Neural cell (in vitro differentiated cells): ENCODE measurements at regions not wholly inside any gene's neighbourhood (a gene's known extent, or its start where the extent isn't known, plus 50 kb on each side); places are given as distances from the start of the nearest gene placed in this dataset.

Experiments
- H2AFZ ChIP-seq: fragments of 200-600, 300-800 bp; sonication (generic), shearing (Covaris generic); 2 replicates; pipeline ENCODE4 v1.6.0; 2014; ENCODE audit warnings: low read depth, mild to moderate bottlenecking, antibody characterized with exemption, low read length, moderate library complexity
- H3F3A ChIP-seq: fragments of 200-600 bp; shearing (Covaris generic); 2 replicates; pipeline ENCODE4 v1.6.1; 2016; ENCODE audit warnings: mild to moderate bottlenecking, moderate library complexity, mixed read lengths, antibody characterized with exemption, low read length; ENCODE audit not compliant: insufficient read depth, poor library complexity, severe bottlenecking
- H3K27ac ChIP-seq: fragments of 200-600, 300-800 bp; sonication (generic), shearing (Covaris generic); 2 replicates; pipeline ENCODE4 v1.5.1; 2014; ENCODE audit warnings: mild to moderate bottlenecking, low read length, moderate library complexity
- H3K27me3 ChIP-seq: fragments of 300-800, 200-600 bp; sonication (generic), shearing (Covaris generic); 2 replicates; pipeline ENCODE4 v1.6.0; 2014; ENCODE audit warnings: mild to moderate bottlenecking, low read depth, low read length, moderate library complexity; ENCODE audit not compliant: insufficient read depth
- H3K36me3 ChIP-seq: fragments of 300-800, 200-600 bp; sonication (generic), shearing (Covaris generic); 2 replicates; pipeline ENCODE4 v1.5.1; 2014; ENCODE audit warnings: mild to moderate bottlenecking, antibody characterized with exemption, low read length, moderate library complexity; ENCODE audit not compliant: insufficient read depth
- H3K4me2 ChIP-seq: fragments of 300-800, 200-600 bp; sonication (generic), shearing (Covaris generic); 2 replicates; pipeline ENCODE4 v1.6.0; 2014; ENCODE audit warnings: mild to moderate bottlenecking, low read length
- H3K4me3 ChIP-seq: fragments of 300-800, 200-600 bp; sonication (generic), shearing (Covaris generic); 2 replicates; pipeline ENCODE4 v1.5.1; 2014; ENCODE audit warnings: mild to moderate bottlenecking, low read length, moderate library complexity
- H3K79me2 ChIP-seq: fragments of 200-600 bp; shearing (Covaris generic); replicated peaks from 2 replicates; pipeline ENCODE4 v1.6.0; 2014; ENCODE audit warnings: mild to moderate bottlenecking, low read length, moderate library complexity; ENCODE audit not compliant: insufficient read depth
- H3K9ac ChIP-seq: fragments of 300-800, 200-600 bp; sonication (generic), shearing (Covaris generic); 2 replicates; pipeline ENCODE4 v1.6.1; 2016; ENCODE audit warnings: mild to moderate bottlenecking, low read length, mixed read lengths
- H3K9me2 ChIP-seq: fragments of 200-600 bp; shearing (Covaris generic); 2 replicates; pipeline ENCODE4 v1.6.1; 2016; ENCODE audit warnings: mild to moderate bottlenecking, low read length, mixed read lengths; ENCODE audit not compliant: insufficient read depth
- H3K9me3 ChIP-seq: fragments of 200-600, 300-800 bp; sonication (generic), shearing (Covaris generic); 2 replicates; pipeline ENCODE4 v1.6.1; 2016; ENCODE audit warnings: mild to moderate bottlenecking, mixed run types, low read length, moderate library complexity, mixed read lengths
- H4K20me1 ChIP-seq: fragments of 200-600 bp; shearing (Covaris generic); 2 replicates; pipeline ENCODE4 v1.6.1; 2016; ENCODE audit warnings: mild to moderate bottlenecking, mixed run types; ENCODE audit not compliant: insufficient read depth
- CTCF ChIP-seq: fragments of 450-650 bp; IDR thresholded peaks from 2 replicates; pipeline ENCODE4 v1.5.1; 2014; ENCODE audit warnings: antibody characterized with exemption, mild to moderate bottlenecking, moderate library complexity; ENCODE audit not compliant: poor library complexity, severe bottlenecking
- EP300 ChIP-seq: fragments of 450-650 bp; conservative IDR thresholded peaks from 2 replicates; pipeline ENCODE4 v1.6.1; 2014; ENCODE audit warnings: antibody characterized with exemption, mild to moderate bottlenecking, moderate library complexity; ENCODE audit not compliant: poor library complexity, severe bottlenecking
- EZH2 ChIP-seq: fragments of 200-600, 300-800 bp; shearing (Covaris generic), sonication (generic); IDR thresholded peaks from 2 replicates; pipeline ENCODE4 v1.6.1; 2014; ENCODE audit warnings: antibody characterized with exemption, low read length, borderline replicate concordance, mild to moderate bottlenecking; ENCODE audit not compliant: insufficient read depth, poor library complexity, severe bottlenecking
- MXI1 ChIP-seq: fragments of 450-650 bp; conservative IDR thresholded peaks from 2 replicates; pipeline ENCODE4 v1.6.1; 2014; ENCODE audit warnings: antibody characterized with exemption, mild to moderate bottlenecking; ENCODE audit not compliant: poor library complexity, severe bottlenecking
- POLR2AphosphoS5 ChIP-seq: IDR thresholded peaks from 2 replicates; pipeline ENCODE4 v1.6.1; 2012
- RAD21 ChIP-seq: fragments of 450-650 bp; conservative IDR thresholded peaks from 2 replicates; pipeline ENCODE4 v1.6.1; 2014; ENCODE audit warnings: antibody characterized with exemption, mild to moderate bottlenecking, moderate library complexity
- SMC3 ChIP-seq: fragments of 450-650 bp; conservative IDR thresholded peaks from 2 replicates; pipeline ENCODE4 v1.6.1; 2014; ENCODE audit warnings: antibody characterized with exemption, mild to moderate bottlenecking, moderate library complexity; ENCODE audit not compliant: poor library complexity
- TAF1 ChIP-seq: IDR thresholded peaks from 2 replicates; pipeline ENCODE4 v1.6.1; 2012; ENCODE audit warnings: low read depth
- TF ChIP-seq, protein P1 (sequence below): IDR thresholded peaks from 2 replicates; pipeline ENCODE4 v1.6.1; 2012; ENCODE audit warnings: borderline replicate concordance

DNA sequence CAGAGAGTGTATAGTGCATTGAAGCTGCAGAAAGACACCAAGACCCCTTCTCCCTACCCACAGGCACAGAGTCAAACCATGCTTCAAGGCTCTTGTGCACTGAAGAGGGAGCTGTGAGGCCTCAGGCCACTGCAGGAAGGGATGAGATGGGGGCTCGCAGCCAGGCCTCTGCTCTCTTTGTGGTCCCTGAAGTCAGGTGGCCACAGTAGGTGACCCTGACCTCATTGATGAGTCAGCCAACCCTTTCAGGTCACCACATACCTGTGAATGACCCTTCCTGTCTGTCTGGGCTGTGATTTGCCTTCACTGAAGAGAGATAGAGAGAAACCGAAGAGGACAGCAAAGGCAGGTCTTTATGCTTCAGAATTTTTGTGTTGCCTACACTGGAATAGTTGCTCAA lies 372.1 kb downstream of the ACTL7B start:
- no peak for TF ChIP-seq SMC3
- TF ChIP-seq MXI1: no peak
- no peak for TF ChIP-seq RAD21
- no peak for TF ChIP-seq TAF1
- no peaks in the 10 kb centered on the region for H3K79me2 ChIP-seq
- no peaks in the 10 kb centered on the region for H3F3A ChIP-seq
- H4K20me1 ChIP-seq: no peaks in the 10 kb centered on the region
- H3K4me3 ChIP-seq: no peak overlapping the region
- H3K4me2 ChIP-seq: no peak overlapping the region
- no peaks in the 10 kb centered on the region for H3K36me3 ChIP-seq
- H3K27me3 ChIP-seq: no peaks in the 10 kb centered on the region
- no peaks in the 10 kb centered on the region for H3K9me3 ChIP-seq
- H3K9me2 ChIP-seq: no peaks in the 10 kb centered on the region
- H3K27ac ChIP-seq: no peak overlapping the region
- H3K9ac ChIP-seq: no peak overlapping the region
- no peak overlapping the region for H2AFZ ChIP-seq

GRCh38 chr9:108479989-108480652 lies 375.7 kb downstream of the ACTL7B start:
- no peak overlapping the region for H3K4me2 ChIP-seq

More at GRCh38 chr9:108479989-108480652, 375.7 kb downstream of the ACTL7B start:
- no peaks in the 10 kb centered on the region for H3K79me2 ChIP-seq
- no peaks in the 10 kb centered on the region for H3F3A ChIP-seq
- no peak overlapping the region for H2AFZ ChIP-seq
- no peaks in the 10 kb centered on the region for H3K27me3 ChIP-seq
- H3K9ac ChIP-seq: no peak overlapping the region
- no peaks in the 10 kb centered on the region for H4K20me1 ChIP-seq
- no peak for TF ChIP-seq RAD21
- no peak for TF ChIP-seq CTCF
- TF ChIP-seq EZH2: no peak
- no peak for TF ChIP-seq MXI1
- no peak for TF ChIP-seq POLR2AphosphoS5
- TF ChIP-seq SMC3: no peak
- no peak for TF ChIP-seq EP300
- no peak for TF ChIP-seq TAF1
- TF ChIP-seq, protein P1, sequence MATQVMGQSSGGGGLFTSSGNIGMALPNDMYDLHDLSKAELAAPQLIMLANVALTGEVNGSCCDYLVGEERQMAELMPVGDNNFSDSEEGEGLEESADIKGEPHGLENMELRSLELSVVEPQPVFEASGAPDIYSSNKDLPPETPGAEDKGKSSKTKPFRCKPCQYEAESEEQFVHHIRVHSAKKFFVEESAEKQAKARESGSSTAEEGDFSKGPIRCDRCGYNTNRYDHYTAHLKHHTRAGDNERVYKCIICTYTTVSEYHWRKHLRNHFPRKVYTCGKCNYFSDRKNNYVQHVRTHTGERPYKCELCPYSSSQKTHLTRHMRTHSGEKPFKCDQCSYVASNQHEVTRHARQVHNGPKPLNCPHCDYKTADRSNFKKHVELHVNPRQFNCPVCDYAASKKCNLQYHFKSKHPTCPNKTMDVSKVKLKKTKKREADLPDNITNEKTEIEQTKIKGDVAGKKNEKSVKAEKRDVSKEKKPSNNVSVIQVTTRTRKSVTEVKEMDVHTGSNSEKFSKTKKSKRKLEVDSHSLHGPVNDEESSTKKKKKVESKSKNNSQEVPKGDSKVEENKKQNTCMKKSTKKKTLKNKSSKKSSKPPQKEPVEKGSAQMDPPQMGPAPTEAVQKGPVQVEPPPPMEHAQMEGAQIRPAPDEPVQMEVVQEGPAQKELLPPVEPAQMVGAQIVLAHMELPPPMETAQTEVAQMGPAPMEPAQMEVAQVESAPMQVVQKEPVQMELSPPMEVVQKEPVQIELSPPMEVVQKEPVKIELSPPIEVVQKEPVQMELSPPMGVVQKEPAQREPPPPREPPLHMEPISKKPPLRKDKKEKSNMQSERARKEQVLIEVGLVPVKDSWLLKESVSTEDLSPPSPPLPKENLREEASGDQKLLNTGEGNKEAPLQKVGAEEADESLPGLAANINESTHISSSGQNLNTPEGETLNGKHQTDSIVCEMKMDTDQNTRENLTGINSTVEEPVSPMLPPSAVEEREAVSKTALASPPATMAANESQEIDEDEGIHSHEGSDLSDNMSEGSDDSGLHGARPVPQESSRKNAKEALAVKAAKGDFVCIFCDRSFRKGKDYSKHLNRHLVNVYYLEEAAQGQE: no peak
- no peak overlapping the region for H3K4me3 ChIP-seq
- no peaks in the 10 kb centered on the region for H3K9me3 ChIP-seq
- H3K27ac ChIP-seq: no peak overlapping the region
- H3K36me3 ChIP-seq: no peaks in the 10 kb centered on the region
- H3K9me2 ChIP-seq: no peaks in the 10 kb centered on the region
